Mucosa of descending colon (tissue), 3 donors: ENCODE measurements at regions not wholly inside any gene's neighbourhood (a gene's known extent, or its start where the extent isn't known, plus 50 kb on each side); places are given as distances from the start of the nearest gene placed in this dataset.

Source experiments
- ATAC-seq: fragments of 200-7000 bp; cut with Tn5 transposase; one replicate; pipeline ENCODE4 v1.9.1; 2020; ENCODE audit warnings: mild to moderate bottlenecking, moderate library complexity
- DNase-seq, 3 donors: peaks; one replicate each; pipeline ENCODE4 v3.0.0-alpha.2; 2020
- H3K36me3 ChIP-seq: fragments of 200-600 bp; one replicate; pipeline ENCODE4 v1.8.0; 2021; ENCODE audit warnings: low read depth, mild to moderate bottlenecking
- H3K4me1 ChIP-seq: fragments of 200-600 bp; one replicate; pipeline ENCODE4 v1.8.0; 2021; ENCODE audit warnings: low read depth, mild to moderate bottlenecking
- H3K4me3 ChIP-seq: fragments of 200-600 bp; one replicate; pipeline ENCODE4 v1.8.0; 2021; ENCODE audit warnings: mild to moderate bottlenecking
- H3K9me3 ChIP-seq: fragments of 200-600 bp; one replicate; pipeline ENCODE4 v1.8.0; 2021; ENCODE audit warnings: mild to moderate bottlenecking
- intact Hi-C, 2 donors: fragments of 100-400 bp; cut with DNase I in 1 of 2; cut with micrococcal nuclease in 1 of 2; formaldehyde crosslinking; loops; one replicate each; pipeline versions ENCODE4 v1.11.0 to v1.11.1; 2022; cut with DNase I, micrococcal nuclease
- TF ChIP-seq, protein P1 (sequence below): fragments of 200-600 bp; IDR thresholded peaks from one replicate; pipeline ENCODE4 v1.8.0; 2022; ENCODE audit warnings: antibody characterized with exemption, mild to moderate bottlenecking
- donor health status: DM: no; HTN: no; CAD: no; lungs with moderate emphysema.
- donor health status: DM: no; HTN: no; CAD: no.
- donor health status: DM: no; HTN: yes; CAD: no.

GRCh38 chr2:65802298-65802942, 370.0 kb upstream of the SPRED2 start:
- H3K36me3 ChIP-seq: no peaks in the 10 kb centered on the region
- no peak overlapping the region for H3K4me3 ChIP-seq
- no peak for DNase-seq
- intact Hi-C loops: no loop called here
- ATAC-seq: no peak
- no peaks in the 10 kb centered on the region for H3K9me3 ChIP-seq
- H3K4me1 ChIP-seq: no peaks in the 10 kb centered on the region
- TF ChIP-seq, protein P1, sequence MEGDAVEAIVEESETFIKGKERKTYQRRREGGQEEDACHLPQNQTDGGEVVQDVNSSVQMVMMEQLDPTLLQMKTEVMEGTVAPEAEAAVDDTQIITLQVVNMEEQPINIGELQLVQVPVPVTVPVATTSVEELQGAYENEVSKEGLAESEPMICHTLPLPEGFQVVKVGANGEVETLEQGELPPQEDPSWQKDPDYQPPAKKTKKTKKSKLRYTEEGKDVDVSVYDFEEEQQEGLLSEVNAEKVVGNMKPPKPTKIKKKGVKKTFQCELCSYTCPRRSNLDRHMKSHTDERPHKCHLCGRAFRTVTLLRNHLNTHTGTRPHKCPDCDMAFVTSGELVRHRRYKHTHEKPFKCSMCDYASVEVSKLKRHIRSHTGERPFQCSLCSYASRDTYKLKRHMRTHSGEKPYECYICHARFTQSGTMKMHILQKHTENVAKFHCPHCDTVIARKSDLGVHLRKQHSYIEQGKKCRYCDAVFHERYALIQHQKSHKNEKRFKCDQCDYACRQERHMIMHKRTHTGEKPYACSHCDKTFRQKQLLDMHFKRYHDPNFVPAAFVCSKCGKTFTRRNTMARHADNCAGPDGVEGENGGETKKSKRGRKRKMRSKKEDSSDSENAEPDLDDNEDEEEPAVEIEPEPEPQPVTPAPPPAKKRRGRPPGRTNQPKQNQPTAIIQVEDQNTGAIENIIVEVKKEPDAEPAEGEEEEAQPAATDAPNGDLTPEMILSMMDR: no peak

DNA sequence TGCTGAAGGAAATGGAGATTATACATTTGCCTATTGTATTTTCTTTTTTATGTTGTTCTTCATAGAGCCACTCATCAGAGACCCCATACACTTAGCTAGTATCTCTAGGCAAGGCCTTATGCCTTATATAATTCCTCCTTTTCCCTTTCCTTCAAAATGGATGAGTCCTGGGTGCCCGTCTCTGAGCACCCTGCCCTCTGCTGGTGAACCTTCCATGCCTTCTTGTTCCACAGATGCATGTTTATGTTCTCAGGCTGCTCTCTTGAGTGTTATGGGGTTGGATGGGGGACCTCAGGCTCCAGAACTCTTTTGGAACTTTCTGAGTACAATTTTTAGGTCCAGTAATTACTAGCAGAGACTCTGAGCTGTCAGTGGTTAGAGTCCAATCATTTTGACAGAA, 368.6 kb upstream of the SPRED2 start:
- TF ChIP-seq, protein P1: no peak
- ATAC-seq (no peak), DNase-seq (peak in 2 of 3 donors; percentile 22 to 51)
- Histone ChIP-seq H3K4me3 (no peak overlapping the region), H3K9me3 (no peaks in the 10 kb centered on the region), H3K4me1 (no peaks in the 10 kb centered on the region), H3K36me3 (no peaks in the 10 kb centered on the region)
- intact Hi-C loops: no loop called here

- intact Hi-C loops: no loop called here
- TF ChIP-seq, protein P1: no peak
- no peak for ATAC-seq
Observed at GRCh38 chr2:65799141-65799854, 366.9 kb upstream of the SPRED2 start.

DNA sequence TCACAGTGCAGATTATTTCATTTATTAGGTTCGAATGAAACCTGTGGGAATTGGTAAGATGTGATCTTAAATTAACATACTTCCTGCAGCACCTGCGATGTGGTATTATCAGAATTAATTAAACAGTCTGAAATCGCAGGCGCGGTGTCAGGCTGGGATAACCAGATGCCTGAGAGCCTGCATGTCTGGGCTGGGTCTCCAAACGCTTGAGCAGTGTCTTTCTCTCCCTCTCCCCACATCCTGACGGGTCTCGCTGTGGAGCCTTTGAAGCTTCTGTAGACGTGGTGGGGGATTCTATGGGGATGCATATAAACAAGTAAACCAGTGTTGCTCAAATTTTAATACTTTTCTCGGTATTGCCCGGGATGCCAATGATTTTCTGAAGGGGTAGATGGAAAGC, 366.2 kb upstream of the SPRED2 start:
- H3K4me3 ChIP-seq: no peak overlapping the region
- DNase-seq: no peak
- no peaks in the 10 kb centered on the region for H3K9me3 ChIP-seq
- no peaks in the 10 kb centered on the region for H3K4me1 ChIP-seq
- no peaks in the 10 kb centered on the region for H3K36me3 ChIP-seq
- intact Hi-C loops: no loop called here
- TF ChIP-seq, protein P1: no peak
- no peak for ATAC-seq

More at GRCh38 chr2:65799141-65799854, 366.9 kb upstream of the SPRED2 start:
- no peak for DNase-seq
- no peaks in the 10 kb centered on the region for H3K9me3 ChIP-seq
- H3K36me3 ChIP-seq: no peaks in the 10 kb centered on the region
- H3K4me3 ChIP-seq: no peak overlapping the region
- no peaks in the 10 kb centered on the region for H3K4me1 ChIP-seq

- no peaks in the 10 kb centered on the region for H3K9me3 ChIP-seq
- no peak overlapping the region for H3K4me3 ChIP-seq
- DNase-seq: no peak
- no peaks in the 10 kb centered on the region for H3K36me3 ChIP-seq
- no peaks in the 10 kb centered on the region for H3K4me1 ChIP-seq
- TF ChIP-seq, protein P1: no peak
- intact Hi-C loops: no loop called here
- no peak for ATAC-seq
Observed at GRCh38 chr2:65794994-65795393, 362.6 kb upstream of the SPRED2 start.
